Bone marrow (tissue), 2 donors: ENCODE measurements at regions not wholly inside any gene's neighbourhood (a gene's known extent, or its start where the extent isn't known, plus 50 kb on each side); places are given as distances from the start of the nearest gene placed in this dataset.

Experiments used
- DNase-seq, 2 donors: peaks; one replicate each; lab custom pipeline; 2025; lab: John Stamatoyannopoulos, UW

- DNase-seq, result no peak
These were observed 495.2 kb downstream of the GADD45G start for GRCh38 chr9:90100014-90100413.

- DNase-seq, result peak in 1 of 2 donors; percentile 73
These were observed 497.6 kb downstream of the GADD45G start for GRCh38 chr9:90102292-90102901.

GRCh38 chr9:90103771-90104170 lies 499.0 kb downstream of the GADD45G start:
- DNase-seq, result no peak

GRCh38 chr9:90105773-90106172 lies 501.0 kb downstream of the GADD45G start:
- no peak for DNase-seq

- no peak for DNase-seq
These were observed 502.4 kb downstream of the GADD45G start for GRCh38 chr9:90107040-90107725.

GRCh38 chr9:90107726-90108655 lies 503.2 kb downstream of the GADD45G start:
- DNase-seq, result no peak

- no peak for DNase-seq
These were observed 508.0 kb downstream of the GADD45G start for GRCh38 chr9:90112788-90113187.

- no peak for DNase-seq
These were observed 510.0 kb downstream of the GADD45G start for GRCh38 chr9:90114641-90115425.

- DNase-seq, result no peak
These were observed 517.0 kb downstream of the GADD45G start for GRCh38 chr9:90121762-90122161.

GRCh38 chr9:90124961-90125360 lies 517.7 kb downstream of the DIRAS2 start:
- DNase-seq, result no peak

- DNase-seq, result no peak
These were observed 514.7 kb downstream of the DIRAS2 start for GRCh38 chr9:90127923-90128322.

- no peak for DNase-seq
These were observed 513.9 kb downstream of the DIRAS2 start for GRCh38 chr9:90128587-90129190.

GRCh38 chr9:90129446-90129845 lies 513.2 kb downstream of the DIRAS2 start:
- DNase-seq, result no peak

GRCh38 chr9:90131568-90131967 lies 511.1 kb downstream of the DIRAS2 start:
- DNase-seq, result no peak

GRCh38 chr9:90132866-90133265 lies 509.8 kb downstream of the DIRAS2 start:
- no peak for DNase-seq

GRCh38 chr9:90137801-90138200 lies 504.8 kb downstream of the DIRAS2 start:
- DNase-seq, result no peak

- DNase-seq, result no peak
These were observed 502.3 kb downstream of the DIRAS2 start for GRCh38 chr9:90140131-90140818.

- peak in 1 of 2 donors; percentile 20 for DNase-seq
These were observed 500.9 kb downstream of the DIRAS2 start for GRCh38 chr9:90141723-90142122.

GRCh38 chr9:90142580-90142979 lies 500.0 kb downstream of the DIRAS2 start:
- peak; percentile 1 to 33 for DNase-seq

GRCh38 chr9:90147426-90147825 lies 495.2 kb downstream of the DIRAS2 start:
- no peak for DNase-seq

GRCh38 chr9:90156318-90156717 lies 486.3 kb downstream of the DIRAS2 start:
- no peak for DNase-seq
